ENCODE measurements at regions not wholly inside any gene's neighbourhood (a gene's known extent, or its start where the extent isn't known, plus 50 kb on each side); places are given as distances from the start of the nearest gene placed in this dataset.

- TF ChIP-seq CTCF (IDR thresholded peaks at IDR 0.05) (no peak), POLR2A (IDR thresholded peaks at IDR 0.05) (no peak)
These were observed 149.7 kb downstream of the TXNL1 start for GRCh38 chr18:56488739-56489138.
